ENCODE measurements at regions not wholly inside any gene's neighbourhood (a gene's known extent, or its start where the extent isn't known, plus 50 kb on each side); places are given as distances from the start of the nearest gene placed in this dataset.

- POLR2A ChIA-PET, result interaction anchor here (0.6 to 2.3 kb wide), 2 partner anchors 15 to 236 kb away, joined by 3 to 6 read pairs; no protein-coding TSS in a partner anchor
- CTCF ChIA-PET, result interaction anchor here (0.6 kb wide), 1 partner anchor 45 kb away, joined by 3 read pairs; no protein-coding TSS in a partner anchor
- no peak overlapping the region for H3K27ac ChIP-seq (ENCODE audit: low read depth, low read length)
- H3K4me3 ChIP-seq (ENCODE audit: low read depth, low read length), result no peak overlapping the region
- DNase-seq (ENCODE audit: low read depth, low spot score), result no peak
- H3K9me3 ChIP-seq (ENCODE audit: control insufficient read depth, insufficient read depth, low read length), result no peaks in the 10 kb centered on the region
- no peaks in the 10 kb centered on the region for H3K27me3 ChIP-seq (ENCODE audit: control insufficient read depth, insufficient read depth, low read length)
- TF ChIP-seq CTCF (IDR thresholded peaks at IDR 0.05; ENCODE audit: low read depth, low read length), result no peak
Measured at GRCh38 chrX:45755703-45756102, 555.0 kb upstream of the DIPK2B start.

GRCh38 chrX:45751156-45751555, 550.5 kb upstream of the DIPK2B start:
- Histone ChIP-seq H3K4me3 (ENCODE audit: low read depth, low read length) (no peak overlapping the region), H3K27me3 (ENCODE audit: control insufficient read depth, insufficient read depth, low read length) (no peaks in the 10 kb centered on the region), H3K27ac (ENCODE audit: low read depth, low read length) (peak overlapping the region; percentile 65), H3K9me3 (ENCODE audit: control insufficient read depth, insufficient read depth, low read length) (no peaks in the 10 kb centered on the region)
- CTCF ChIA-PET, result interaction anchor here (2.0 kb wide), 1 partner anchor 236 kb away, joined by 8 read pairs; no protein-coding TSS in a partner anchor
- TF ChIP-seq CTCF (IDR thresholded peaks at IDR 0.05; ENCODE audit: low read depth, low read length), result no peak
- POLR2A ChIA-PET, result no interaction called here
- no peak for DNase-seq (ENCODE audit: low read depth, low spot score)

- no peak for DNase-seq (ENCODE audit: low read depth, low spot score)
Measured at GRCh38 chrX:45750639-45751038, 550.0 kb upstream of the DIPK2B start.

GRCh38 chrX:45749375-45749774, 548.7 kb upstream of the DIPK2B start:
- H3K27ac ChIP-seq (ENCODE audit: low read depth, low read length), result no peak overlapping the region
- ChIA-PET CTCF (interaction anchor here (0.6 to 2.0 kb wide), 3 partner anchors 234 to 264 kb away, joined by 4 to 8 read pairs (median 4); no protein-coding TSS in a partner anchor), POLR2A (interaction anchor here (0.5 kb wide), 1 partner anchor 242 kb away, joined by 6 read pairs; no protein-coding TSS in a partner anchor)
- no peaks in the 10 kb centered on the region for H3K27me3 ChIP-seq (ENCODE audit: control insufficient read depth, insufficient read depth, low read length)
- DNase-seq (ENCODE audit: low read depth, low spot score), result no peak
- no peak overlapping the region for H3K4me3 ChIP-seq (ENCODE audit: low read depth, low read length)
- TF ChIP-seq CTCF (IDR thresholded peaks at IDR 0.05; ENCODE audit: low read depth, low read length), result peak; percentile 45
- no peaks in the 10 kb centered on the region for H3K9me3 ChIP-seq (ENCODE audit: control insufficient read depth, insufficient read depth, low read length)

More at GRCh38 chrX:45750639-45751038, 550.0 kb upstream of the DIPK2B start:
- Histone ChIP-seq H3K27me3 (ENCODE audit: control insufficient read depth, insufficient read depth, low read length) (no peaks in the 10 kb centered on the region), H3K27ac (ENCODE audit: low read depth, low read length) (peak overlapping the region; percentile 21), H3K4me3 (ENCODE audit: low read depth, low read length) (no peak overlapping the region), H3K9me3 (ENCODE audit: control insufficient read depth, insufficient read depth, low read length) (no peaks in the 10 kb centered on the region)
- CTCF ChIA-PET, result interaction anchor here (2.0 kb wide), 1 partner anchor 235 kb away, joined by 8 read pairs; no protein-coding TSS in a partner anchor
- POLR2A ChIA-PET, result no interaction called here
- TF ChIP-seq CTCF (IDR thresholded peaks at IDR 0.05; ENCODE audit: low read depth, low read length), result no peak

- H3K27me3 ChIP-seq (ENCODE audit: control insufficient read depth, insufficient read depth, low read length), result no peaks in the 10 kb centered on the region
- POLR2A ChIA-PET, result interaction anchor here (0.7 kb wide), 1 partner anchor 10 kb away, joined by 3 read pairs; no protein-coding TSS in a partner anchor
- no peak for TF ChIP-seq CTCF (IDR thresholded peaks at IDR 0.05; ENCODE audit: low read depth, low read length)
- H3K27ac ChIP-seq (ENCODE audit: low read depth, low read length), result no peak overlapping the region
- H3K9me3 ChIP-seq (ENCODE audit: control insufficient read depth, insufficient read depth, low read length), result no peaks in the 10 kb centered on the region
- CTCF ChIA-PET, result interaction anchor here (0.5 to 1.1 kb wide), 2 partner anchors 64 to 233 kb away, joined by 4 to 5 read pairs; no protein-coding TSS in a partner anchor
- DNase-seq (ENCODE audit: low read depth, low spot score), result no peak
- no peak overlapping the region for H3K4me3 ChIP-seq (ENCODE audit: low read depth, low read length)
Measured at GRCh38 chrX:45748369-45748774, 547.7 kb upstream of the DIPK2B start.

Data from AG04450 (cell line).